ENCODE measurements at regions not wholly inside any gene's neighbourhood (a gene's known extent, or its start where the extent isn't known, plus 50 kb on each side); places are given as distances from the start of the nearest gene placed in this dataset.

- no peak for TF ChIP-seq CTCF (IDR thresholded peaks at IDR 0.05)
- no peak for TF ChIP-seq POLR2A (IDR thresholded peaks at IDR 0.05)
These were observed 94.2 kb downstream of the NR2F2 start for GRCh38 chr15:96424674-96425073.

Measured in tibial nerve (tissue), 3 donors.